ENCODE measurements at regions not wholly inside any gene's neighbourhood (a gene's known extent, or its start where the extent isn't known, plus 50 kb on each side); places are given as distances from the start of the nearest gene placed in this dataset.

DNA sequence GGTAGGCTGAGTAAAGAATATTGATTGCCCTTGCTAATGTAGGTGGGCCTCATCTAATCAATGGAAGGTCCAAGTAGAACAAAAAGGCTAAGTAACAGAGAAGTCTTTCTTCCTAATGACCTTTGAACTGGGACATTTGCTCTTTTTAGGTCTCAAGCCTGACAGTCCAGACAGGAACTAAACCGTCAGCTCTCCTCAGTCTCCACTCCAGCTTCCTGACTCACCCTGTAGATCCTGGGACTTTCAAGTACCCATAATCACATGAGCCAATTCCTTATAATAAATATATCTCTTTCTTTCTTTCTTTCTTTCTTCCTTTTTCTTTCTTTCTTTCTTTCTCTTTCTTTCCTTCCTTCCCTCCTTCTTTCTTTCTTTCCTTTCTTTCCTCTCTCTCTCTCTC, 479.5 kb upstream of the PAPPA start:
- no peak overlapping the region for H3K9ac ChIP-seq (ENCODE audit: low read depth in 1 of 2, low read length in 2 of 2)
- 51% methylated on average over 1 of the region's 1 CpG for WGBS
- no peak overlapping the region for H3K4me3 ChIP-seq (ENCODE audit: low read depth in 1 of 3, low read length in 3 of 3)
- no peaks in the 10 kb centered on the region for H3K4me1 ChIP-seq (ENCODE audit: control insufficient read depth in 4 of 4, insufficient read depth in 4 of 4, low read length in 3 of 4)
- H3K9me3 ChIP-seq (ENCODE audit: control insufficient read depth in 4 of 4, low read length in 3 of 4): no peaks in the 10 kb centered on the region
- TF ChIP-seq YY1 (IDR thresholded peaks at IDR 0.05): no peak
- no peak for TF ChIP-seq RXRA (IDR thresholded peaks at IDR 0.05)
- TF ChIP-seq TAF1 (conservative IDR thresholded peaks at IDR 0.05): no peak
- TF ChIP-seq, protein P1, sequence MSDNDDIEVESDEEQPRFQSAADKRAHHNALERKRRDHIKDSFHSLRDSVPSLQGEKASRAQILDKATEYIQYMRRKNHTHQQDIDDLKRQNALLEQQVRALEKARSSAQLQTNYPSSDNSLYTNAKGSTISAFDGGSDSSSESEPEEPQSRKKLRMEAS (IDR thresholded peaks at IDR 0.05): no peak
- no peak for TF ChIP-seq EGR1 (IDR thresholded peaks at IDR 0.05; ENCODE audit: low read depth in 2 of 2)
- TF ChIP-seq NR2F2 (IDR thresholded peaks at IDR 0.05): no peak
- TF ChIP-seq RAD21 (IDR thresholded peaks at IDR 0.05): no peak
- TF ChIP-seq, protein P2, sequence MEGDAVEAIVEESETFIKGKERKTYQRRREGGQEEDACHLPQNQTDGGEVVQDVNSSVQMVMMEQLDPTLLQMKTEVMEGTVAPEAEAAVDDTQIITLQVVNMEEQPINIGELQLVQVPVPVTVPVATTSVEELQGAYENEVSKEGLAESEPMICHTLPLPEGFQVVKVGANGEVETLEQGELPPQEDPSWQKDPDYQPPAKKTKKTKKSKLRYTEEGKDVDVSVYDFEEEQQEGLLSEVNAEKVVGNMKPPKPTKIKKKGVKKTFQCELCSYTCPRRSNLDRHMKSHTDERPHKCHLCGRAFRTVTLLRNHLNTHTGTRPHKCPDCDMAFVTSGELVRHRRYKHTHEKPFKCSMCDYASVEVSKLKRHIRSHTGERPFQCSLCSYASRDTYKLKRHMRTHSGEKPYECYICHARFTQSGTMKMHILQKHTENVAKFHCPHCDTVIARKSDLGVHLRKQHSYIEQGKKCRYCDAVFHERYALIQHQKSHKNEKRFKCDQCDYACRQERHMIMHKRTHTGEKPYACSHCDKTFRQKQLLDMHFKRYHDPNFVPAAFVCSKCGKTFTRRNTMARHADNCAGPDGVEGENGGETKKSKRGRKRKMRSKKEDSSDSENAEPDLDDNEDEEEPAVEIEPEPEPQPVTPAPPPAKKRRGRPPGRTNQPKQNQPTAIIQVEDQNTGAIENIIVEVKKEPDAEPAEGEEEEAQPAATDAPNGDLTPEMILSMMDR (IDR thresholded peaks at IDR 0.05; ENCODE audit: low read depth, low read length, missing input control): no peak
- H3K36me3 ChIP-seq (ENCODE audit: control insufficient read depth in 4 of 4, insufficient read depth in 3 of 4, low read depth in 1 of 4, low read length in 3 of 4): no peaks in the 10 kb centered on the region
- DNase-seq (ENCODE audit: low spot score): no peak
- H3K27ac ChIP-seq (ENCODE audit: low read depth in 1 of 2, low read length in 2 of 2): no peak overlapping the region
- H3K27me3 ChIP-seq (ENCODE audit: control insufficient read depth in 4 of 4, insufficient read depth in 4 of 4, low read length in 3 of 4): no peaks in the 10 kb centered on the region

DNA sequence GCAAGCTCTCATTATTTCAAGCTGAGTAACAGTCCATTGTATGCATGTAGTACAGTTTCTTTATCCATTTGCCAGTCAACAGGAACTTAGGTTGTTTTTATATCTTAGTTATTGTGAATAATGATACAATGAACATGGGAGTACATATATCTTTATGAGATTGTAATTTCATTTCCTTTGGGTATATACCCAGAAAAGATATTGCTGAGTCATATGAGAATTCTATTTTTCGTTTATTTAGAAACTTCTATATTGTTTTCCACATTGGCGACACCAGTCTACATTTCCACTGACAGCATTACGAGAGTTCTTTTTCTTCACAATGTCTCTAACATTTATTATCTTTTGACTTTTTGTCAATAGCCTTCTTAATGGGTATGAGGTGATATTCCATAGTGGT, 477.8 kb upstream of the PAPPA start:
- Histone ChIP-seq H3K4me1 (ENCODE audit: control insufficient read depth in 4 of 4, insufficient read depth in 4 of 4, low read length in 3 of 4) (no peaks in the 10 kb centered on the region), H3K27ac (ENCODE audit: low read depth in 1 of 2, low read length in 2 of 2) (no peak overlapping the region), H3K9me3 (ENCODE audit: control insufficient read depth in 4 of 4, low read length in 3 of 4) (no peaks in the 10 kb centered on the region), H3K27me3 (ENCODE audit: control insufficient read depth in 4 of 4, insufficient read depth in 4 of 4, low read length in 3 of 4) (no peaks in the 10 kb centered on the region), H3K9ac (ENCODE audit: low read depth in 1 of 2, low read length in 2 of 2) (no peak overlapping the region), H3K36me3 (ENCODE audit: control insufficient read depth in 4 of 4, insufficient read depth in 3 of 4, low read depth in 1 of 4, low read length in 3 of 4) (no peaks in the 10 kb centered on the region), H3K4me3 (ENCODE audit: low read depth in 1 of 3, low read length in 3 of 3) (no peak overlapping the region)
- no peak for TF ChIP-seq FOXA2 (IDR thresholded peaks at IDR 0.05)
- 74% methylated on average over 3 of the region's 3 CpGs for WGBS
- DNase-seq (ENCODE audit: low spot score): no peak

DNA sequence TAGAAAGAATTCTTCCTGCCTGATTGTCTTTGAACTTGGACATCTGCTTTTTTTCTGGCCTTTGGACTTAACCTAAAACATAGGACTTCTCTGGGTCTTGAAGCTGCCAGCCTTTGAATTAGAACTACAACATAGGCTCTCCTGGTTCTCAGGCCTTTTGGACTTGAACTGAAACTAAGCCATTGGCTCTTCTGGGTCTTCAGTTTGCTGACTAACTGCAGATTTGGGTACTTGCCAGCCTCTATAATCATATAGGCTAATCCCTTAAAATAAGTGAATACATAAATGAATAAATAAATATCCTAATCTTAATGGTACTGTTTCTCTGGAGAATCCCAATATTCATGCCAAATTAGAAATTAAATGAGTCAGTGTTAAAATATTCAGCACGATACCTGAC, 473.4 kb upstream of the PAPPA start:
- Histone ChIP-seq H3K9ac (ENCODE audit: low read depth in 1 of 2, low read length in 2 of 2) (no peak overlapping the region), H3K4me3 (ENCODE audit: low read depth in 1 of 3, low read length in 3 of 3) (no peak overlapping the region), H3K9me3 (ENCODE audit: control insufficient read depth in 4 of 4, low read length in 3 of 4) (no peaks in the 10 kb centered on the region), H3K27ac (ENCODE audit: low read depth in 1 of 2, low read length in 2 of 2) (no peak overlapping the region), H3K4me1 (ENCODE audit: control insufficient read depth in 4 of 4, insufficient read depth in 4 of 4, low read length in 3 of 4) (no peaks in the 10 kb centered on the region), H3K27me3 (ENCODE audit: control insufficient read depth in 4 of 4, insufficient read depth in 4 of 4, low read length in 3 of 4) (no peaks in the 10 kb centered on the region), H3K36me3 (ENCODE audit: control insufficient read depth in 4 of 4, insufficient read depth in 3 of 4, low read depth in 1 of 4, low read length in 3 of 4) (no peaks in the 10 kb centered on the region)
- WGBS: 83% methylated on average over 1 of the region's 1 CpG
- no peak for DNase-seq (ENCODE audit: low spot score)
- TF ChIP-seq YY1 (IDR thresholded peaks at IDR 0.05): no peak
- no peak for TF ChIP-seq SP1 (IDR thresholded peaks at IDR 0.05)
- TF ChIP-seq, protein P3, sequence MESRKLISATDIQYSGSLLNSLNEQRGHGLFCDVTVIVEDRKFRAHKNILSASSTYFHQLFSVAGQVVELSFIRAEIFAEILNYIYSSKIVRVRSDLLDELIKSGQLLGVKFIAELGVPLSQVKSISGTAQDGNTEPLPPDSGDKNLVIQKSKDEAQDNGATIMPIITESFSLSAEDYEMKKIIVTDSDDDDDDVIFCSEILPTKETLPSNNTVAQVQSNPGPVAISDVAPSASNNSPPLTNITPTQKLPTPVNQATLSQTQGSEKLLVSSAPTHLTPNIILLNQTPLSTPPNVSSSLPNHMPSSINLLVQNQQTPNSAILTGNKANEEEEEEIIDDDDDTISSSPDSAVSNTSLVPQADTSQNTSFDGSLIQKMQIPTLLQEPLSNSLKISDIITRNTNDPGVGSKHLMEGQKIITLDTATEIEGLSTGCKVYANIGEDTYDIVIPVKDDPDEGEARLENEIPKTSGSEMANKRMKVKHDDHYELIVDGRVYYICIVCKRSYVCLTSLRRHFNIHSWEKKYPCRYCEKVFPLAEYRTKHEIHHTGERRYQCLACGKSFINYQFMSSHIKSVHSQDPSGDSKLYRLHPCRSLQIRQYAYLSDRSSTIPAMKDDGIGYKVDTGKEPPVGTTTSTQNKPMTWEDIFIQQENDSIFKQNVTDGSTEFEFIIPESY (IDR thresholded peaks at IDR 0.05): no peak
- no peak for TF ChIP-seq JUND (IDR thresholded peaks at IDR 0.05)
- TF ChIP-seq TAF1 (conservative IDR thresholded peaks at IDR 0.05): no peak
- TF ChIP-seq FOXA2 (IDR thresholded peaks at IDR 0.05): no peak
- no peak for TF ChIP-seq FOXA1 (IDR thresholded peaks at IDR 0.05)
- TF ChIP-seq, protein P2 (IDR thresholded peaks at IDR 0.05; ENCODE audit: low read depth, low read length, missing input control): no peak
- no peak for TF ChIP-seq GABPA (IDR thresholded peaks at IDR 0.05 in 1 of 2, conservative IDR thresholded peaks at IDR 0.05 in 1 of 2)
- no peak for TF ChIP-seq NR2F2 (IDR thresholded peaks at IDR 0.05)
- TF ChIP-seq, protein P4, sequence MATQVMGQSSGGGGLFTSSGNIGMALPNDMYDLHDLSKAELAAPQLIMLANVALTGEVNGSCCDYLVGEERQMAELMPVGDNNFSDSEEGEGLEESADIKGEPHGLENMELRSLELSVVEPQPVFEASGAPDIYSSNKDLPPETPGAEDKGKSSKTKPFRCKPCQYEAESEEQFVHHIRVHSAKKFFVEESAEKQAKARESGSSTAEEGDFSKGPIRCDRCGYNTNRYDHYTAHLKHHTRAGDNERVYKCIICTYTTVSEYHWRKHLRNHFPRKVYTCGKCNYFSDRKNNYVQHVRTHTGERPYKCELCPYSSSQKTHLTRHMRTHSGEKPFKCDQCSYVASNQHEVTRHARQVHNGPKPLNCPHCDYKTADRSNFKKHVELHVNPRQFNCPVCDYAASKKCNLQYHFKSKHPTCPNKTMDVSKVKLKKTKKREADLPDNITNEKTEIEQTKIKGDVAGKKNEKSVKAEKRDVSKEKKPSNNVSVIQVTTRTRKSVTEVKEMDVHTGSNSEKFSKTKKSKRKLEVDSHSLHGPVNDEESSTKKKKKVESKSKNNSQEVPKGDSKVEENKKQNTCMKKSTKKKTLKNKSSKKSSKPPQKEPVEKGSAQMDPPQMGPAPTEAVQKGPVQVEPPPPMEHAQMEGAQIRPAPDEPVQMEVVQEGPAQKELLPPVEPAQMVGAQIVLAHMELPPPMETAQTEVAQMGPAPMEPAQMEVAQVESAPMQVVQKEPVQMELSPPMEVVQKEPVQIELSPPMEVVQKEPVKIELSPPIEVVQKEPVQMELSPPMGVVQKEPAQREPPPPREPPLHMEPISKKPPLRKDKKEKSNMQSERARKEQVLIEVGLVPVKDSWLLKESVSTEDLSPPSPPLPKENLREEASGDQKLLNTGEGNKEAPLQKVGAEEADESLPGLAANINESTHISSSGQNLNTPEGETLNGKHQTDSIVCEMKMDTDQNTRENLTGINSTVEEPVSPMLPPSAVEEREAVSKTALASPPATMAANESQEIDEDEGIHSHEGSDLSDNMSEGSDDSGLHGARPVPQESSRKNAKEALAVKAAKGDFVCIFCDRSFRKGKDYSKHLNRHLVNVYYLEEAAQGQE (IDR thresholded peaks at IDR 0.05): no peak
- TF ChIP-seq HNF4G (IDR thresholded peaks at IDR 0.05): no peak
- TF ChIP-seq RXRA (IDR thresholded peaks at IDR 0.05): no peak

Measured in liver (tissue), 8 donors.